CD4-positive, alpha-beta T cell (primary cell): ENCODE measurements at regions not wholly inside any gene's neighbourhood (a gene's known extent, or its start where the extent isn't known, plus 50 kb on each side); places are given as distances from the start of the nearest gene placed in this dataset.

Experiments
- ATAC-seq: fragments of 200-7000 bp; cut with Tn5 transposase; one replicate; pipeline ENCODE4 v1.10.0; 2022; ENCODE audit warnings: mild to moderate bottlenecking; ENCODE audit not compliant: poor library complexity
- CTCF ChIA-PET: fragments of 350-600 bp; sonication (Branson Sonifier 250); formaldehyde crosslinking; loops from one replicate; lab custom pipeline; 2021; ENCODE audit warnings: antibody characterized with exemption, inconsistent platforms; lab: Charles Lee
- POLR2A ChIA-PET: fragments of 350-600 bp; sonication (Branson Sonifier 250); formaldehyde crosslinking; loops from one replicate; lab custom pipeline; 2021; ENCODE audit warnings: antibody characterized with exemption, inconsistent platforms; lab: Charles Lee
- DNase-seq, 14 experiments: peaks; one replicate each; pipeline ENCODE4 v3.0.0-alpha.2; 2013 to 2020; ENCODE audit warnings: mixed read lengths in 2 of 14
- H3K27ac ChIP-seq, 2 donors: one replicate each; pipeline versions ENCODE4 v1.5.1 to v1.7.0; 2013; ENCODE audit warnings: low read length in 2 of 2, low read depth in 1 of 2, mild to moderate bottlenecking in 1 of 2
- H3K27me3 ChIP-seq, 2 experiments: 1 replicate in 1 of 2; 2 replicates in 1 of 2; pipeline versions ENCODE4 v1.6.1 to v1.7.0; 2013; ENCODE audit warnings: low read length in 2 of 2, control low read depth in 1 of 2, mild to moderate bottlenecking in 1 of 2, moderate library complexity in 1 of 2; ENCODE audit not compliant: insufficient read depth in 2 of 2, control insufficient read depth in 1 of 2
- H3K36me3 ChIP-seq: one replicate; pipeline ENCODE4 v1.6.1; 2013; ENCODE audit warnings: low read length, control low read depth; ENCODE audit not compliant: insufficient read depth
- H3K4me1 ChIP-seq: one replicate; pipeline ENCODE4 v1.6.1; 2013; ENCODE audit warnings: low read length, control low read depth; ENCODE audit not compliant: insufficient read depth
- H3K4me3 ChIP-seq: one replicate; pipeline ENCODE4 v1.5.1; 2013; ENCODE audit warnings: mild to moderate bottlenecking, low read length, moderate library complexity
- H3K9me3 ChIP-seq, 2 experiments: 1 replicate in 1 of 2; 2 replicates in 1 of 2; pipeline versions ENCODE4 v1.6.1 to v1.7.0; 2013; ENCODE audit warnings: low read length in 2 of 2, mild to moderate bottlenecking in 2 of 2, control low read depth in 1 of 2, moderate library complexity in 1 of 2; ENCODE audit not compliant: control insufficient read depth in 1 of 2, insufficient read depth in 1 of 2
- H3K27ac Mint-ChIP-seq: one replicate; pipeline ENCODE4 v1.8.0; 2020; ENCODE audit warnings: mixed read lengths
- H3K27me3 Mint-ChIP-seq: one replicate; pipeline ENCODE4 v1.8.0; 2021; ENCODE audit warnings: mixed read lengths
- H3K36me3 Mint-ChIP-seq: one replicate; pipeline ENCODE4 v1.8.0; 2021; ENCODE audit warnings: low read depth, mixed read lengths
- H3K4me1 Mint-ChIP-seq: one replicate; pipeline ENCODE4 v1.8.0; 2021; ENCODE audit warnings: low read depth, mixed read lengths
- H3K4me3 Mint-ChIP-seq: one replicate; pipeline ENCODE4 v1.8.0; 2020; ENCODE audit warnings: mild to moderate bottlenecking, mixed read lengths
- H3K9me3 Mint-ChIP-seq: one replicate; pipeline ENCODE4 v1.8.0; 2020; ENCODE audit warnings: mixed read lengths
- CTCF ChIP-seq: fragments of 200-600 bp; IDR thresholded peaks from one replicate; pipeline ENCODE4 v1.8.0; 2022; ENCODE audit warnings: antibody characterized with exemption, mild to moderate bottlenecking
- intact Hi-C, 2 experiments: fragments of 100-400 bp; cut with DNase I in 1 of 2; cut with micrococcal nuclease in 1 of 2; formaldehyde crosslinking; loops; one replicate each; pipeline versions ENCODE4 v1.15.1 to v1.9.0; 2023 to 2025; cut with DNase I, micrococcal nuclease

DNA sequence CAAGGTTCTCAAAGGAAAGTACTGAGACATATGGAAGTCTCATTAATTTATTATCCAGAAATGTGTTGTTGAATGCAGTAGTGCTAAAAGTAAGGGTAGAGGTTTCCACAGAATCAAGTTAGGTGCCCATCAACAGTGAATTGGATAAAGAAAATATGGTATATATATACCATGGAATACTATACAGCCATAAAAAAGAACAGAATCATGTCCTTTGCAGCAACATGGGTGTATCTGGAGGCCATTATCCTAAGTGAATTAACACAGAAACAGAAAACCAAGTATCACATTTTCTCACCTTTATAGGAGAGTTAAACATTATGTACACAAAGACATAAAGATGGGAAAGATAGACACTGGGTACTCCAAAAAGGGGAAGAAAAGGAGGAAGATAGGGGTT, 149.9 kb upstream of the RASSF8 start:
- no peaks in the 10 kb centered on the region for H3K27me3 ChIP-seq
- Mint-ChIP-seq H3K4me1 (peaks cover 11% of the 10 kb centered on the region), H3K4me3 (no peak overlapping the region), H3K9me3 (peaks cover 2% of the 10 kb centered on the region), H3K27me3 (no peaks in the 10 kb centered on the region), H3K27ac (no peak overlapping the region), H3K36me3 (no peaks in the 10 kb centered on the region)
- ATAC-seq (no peak), DNase-seq (no peak)
- no peaks in the 10 kb centered on the region for H3K36me3 ChIP-seq
- TF ChIP-seq CTCF, result no peak
- H3K9me3 ChIP-seq, result no peaks in the 10 kb centered on the region
- ChIA-PET POLR2A (no interaction called here), CTCF (no interaction called here)
- H3K27ac ChIP-seq, result no peak overlapping the region
- H3K4me1 ChIP-seq, result no peaks in the 10 kb centered on the region
- H3K4me3 ChIP-seq, result no peak overlapping the region
- intact Hi-C loops, result no loop called here

- peaks cover 11% of the 10 kb centered on the region for H3K4me1 Mint-ChIP-seq
- no peak overlapping the region for H3K27ac Mint-ChIP-seq
- no peak overlapping the region for H3K4me3 ChIP-seq
- TF ChIP-seq CTCF, result no peak
- H3K4me3 Mint-ChIP-seq, result no peak overlapping the region
- no peak for ATAC-seq
- intact Hi-C loops, result no loop called here
- H3K36me3 Mint-ChIP-seq, result no peaks in the 10 kb centered on the region
- no peak overlapping the region for H3K27ac ChIP-seq
- peaks cover 2% of the 10 kb centered on the region for H3K9me3 Mint-ChIP-seq
- no peaks in the 10 kb centered on the region for H3K36me3 ChIP-seq
- no peak for DNase-seq
- H3K9me3 ChIP-seq, result no peaks in the 10 kb centered on the region
- no peaks in the 10 kb centered on the region for H3K27me3 ChIP-seq
- POLR2A ChIA-PET, result no interaction called here
- no peaks in the 10 kb centered on the region for H3K4me1 ChIP-seq
- H3K27me3 Mint-ChIP-seq, result no peaks in the 10 kb centered on the region
- CTCF ChIA-PET, result no interaction called here
These were observed 147.8 kb upstream of the RASSF8 start for GRCh38 chr12:25810683-25811082.

DNA sequence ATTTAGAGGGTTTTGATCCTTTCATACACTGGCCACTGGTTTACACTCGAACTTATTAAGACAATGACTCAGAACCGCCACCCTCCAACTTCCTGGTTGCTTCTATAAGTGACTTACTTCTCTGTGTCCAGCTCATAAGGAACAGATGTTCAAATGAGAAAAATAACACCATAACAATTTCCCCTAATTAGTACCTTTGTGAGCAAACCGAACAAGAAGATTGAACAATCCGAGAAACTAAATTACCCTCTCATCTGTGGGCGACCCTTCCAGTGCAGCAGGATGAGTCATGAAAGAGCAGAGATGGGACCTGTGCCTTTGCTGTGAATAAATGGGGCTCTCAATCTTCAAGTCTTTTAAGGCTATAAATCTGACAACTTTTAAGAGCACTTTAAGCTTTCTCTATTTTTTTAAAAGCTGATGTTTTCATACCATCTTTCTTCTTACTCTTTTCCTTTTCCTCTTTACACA, 146.8 kb upstream of the RASSF8 start:
- Histone ChIP-seq H3K36me3 (no peaks in the 10 kb centered on the region), H3K4me1 (no peaks in the 10 kb centered on the region), H3K9me3 (no peaks in the 10 kb centered on the region), H3K27ac (no peak overlapping the region), H3K27me3 (no peaks in the 10 kb centered on the region), H3K4me3 (no peak overlapping the region)
- H3K4me1 Mint-ChIP-seq, result peaks cover 4% of the 10 kb centered on the region
- ChIA-PET POLR2A (interaction anchor here (0.6 kb wide), 1 partner anchor 304 kb away, joined by 3 read pairs; no protein-coding TSS in a partner anchor), CTCF (no interaction called here)
- DNase-seq (no peak), ATAC-seq (no peak)
- TF ChIP-seq CTCF, result no peak
- H3K27me3 Mint-ChIP-seq, result no peaks in the 10 kb centered on the region
- no peak overlapping the region for H3K4me3 Mint-ChIP-seq
- peaks cover 2% of the 10 kb centered on the region for H3K9me3 Mint-ChIP-seq
- H3K27ac Mint-ChIP-seq, result no peak overlapping the region
- intact Hi-C loops, result no loop called here
- H3K36me3 Mint-ChIP-seq, result no peaks in the 10 kb centered on the region
